ENCODE measurements at regions not wholly inside any gene's neighbourhood (a gene's known extent, or its start where the extent isn't known, plus 50 kb on each side); places are given as distances from the start of the nearest gene placed in this dataset.
A peak's percentile ranks its signal among the peaks of the same experiment; 100 is the strongest.

DNA sequence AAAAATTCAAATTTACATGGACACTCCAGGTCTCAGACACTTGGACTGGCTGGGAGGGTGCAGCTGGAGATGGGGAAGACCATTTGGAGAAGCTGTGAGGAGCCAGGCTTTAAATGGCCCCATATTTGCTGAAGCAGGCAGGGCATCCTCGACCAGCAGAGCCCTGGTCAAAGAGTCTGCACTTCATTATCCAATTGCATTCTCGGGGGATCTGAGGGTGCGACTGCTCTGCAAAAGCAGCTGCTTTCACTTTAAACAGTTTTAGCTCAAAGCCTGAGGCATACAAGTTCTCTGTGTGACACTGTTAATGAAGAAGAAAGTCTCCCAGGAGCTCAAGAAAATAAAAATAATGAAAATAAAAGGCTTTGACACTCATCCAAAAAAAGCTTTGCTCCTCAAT is 98.0 kb upstream of the SLC25A36 start:
- H3K36me3 ChIP-seq (ENCODE audit: insufficient read depth in 1 of 2, low read depth in 1 of 2) = no peaks in the 10 kb centered on the region
- H3K4me3 ChIP-seq = no peak overlapping the region
- peaks cover 0 to 2% (median 0%) of the 10 kb centered on the region in 3 donors for H3K27me3 ChIP-seq (ENCODE audit: insufficient read depth in 3 of 3, low read length in 2 of 3)
- WGBS, 3 donors = 37 to 52% (median 45%) methylated on average over 3 of the region's 3 CpGs
- DNase-seq (no peak), ATAC-seq (no peak)
- no peak overlapping the region for H3K27ac ChIP-seq
- intact Hi-C loops (cut with DNase I) = no loop called here
- no peaks in the 10 kb centered on the region for H3K9me3 ChIP-seq
- no peaks in the 10 kb centered on the region for H3K4me1 ChIP-seq
- TF ChIP-seq, protein P1, sequence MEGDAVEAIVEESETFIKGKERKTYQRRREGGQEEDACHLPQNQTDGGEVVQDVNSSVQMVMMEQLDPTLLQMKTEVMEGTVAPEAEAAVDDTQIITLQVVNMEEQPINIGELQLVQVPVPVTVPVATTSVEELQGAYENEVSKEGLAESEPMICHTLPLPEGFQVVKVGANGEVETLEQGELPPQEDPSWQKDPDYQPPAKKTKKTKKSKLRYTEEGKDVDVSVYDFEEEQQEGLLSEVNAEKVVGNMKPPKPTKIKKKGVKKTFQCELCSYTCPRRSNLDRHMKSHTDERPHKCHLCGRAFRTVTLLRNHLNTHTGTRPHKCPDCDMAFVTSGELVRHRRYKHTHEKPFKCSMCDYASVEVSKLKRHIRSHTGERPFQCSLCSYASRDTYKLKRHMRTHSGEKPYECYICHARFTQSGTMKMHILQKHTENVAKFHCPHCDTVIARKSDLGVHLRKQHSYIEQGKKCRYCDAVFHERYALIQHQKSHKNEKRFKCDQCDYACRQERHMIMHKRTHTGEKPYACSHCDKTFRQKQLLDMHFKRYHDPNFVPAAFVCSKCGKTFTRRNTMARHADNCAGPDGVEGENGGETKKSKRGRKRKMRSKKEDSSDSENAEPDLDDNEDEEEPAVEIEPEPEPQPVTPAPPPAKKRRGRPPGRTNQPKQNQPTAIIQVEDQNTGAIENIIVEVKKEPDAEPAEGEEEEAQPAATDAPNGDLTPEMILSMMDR (IDR thresholded peaks at IDR 0.05) = no peak

DNA sequence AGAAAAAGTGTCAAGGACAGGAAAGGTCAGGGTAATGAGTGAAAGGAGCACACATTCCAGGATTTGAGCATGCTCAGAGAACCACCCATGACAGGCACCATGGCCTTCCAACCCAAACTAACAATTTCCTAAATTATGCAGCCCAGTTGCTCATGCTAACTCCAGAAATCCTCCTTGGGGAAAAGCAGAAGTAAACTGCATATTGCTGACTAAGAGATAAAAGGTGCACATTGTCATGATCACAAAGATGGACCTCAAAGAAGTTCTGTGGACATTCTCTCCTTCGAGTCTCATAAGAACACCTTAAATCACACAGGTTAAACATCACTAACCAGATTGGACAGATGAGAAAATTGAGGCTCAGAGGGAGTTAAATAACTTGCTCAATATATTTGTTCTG is 97.6 kb upstream of the SLC25A36 start:
- TF ChIP-seq, protein P1 (IDR thresholded peaks at IDR 0.05) = no peak
- H3K27ac ChIP-seq = no peak overlapping the region
- no peak for ATAC-seq
- peaks cover 0 to 2% (median 0%) of the 10 kb centered on the region in 3 donors for H3K27me3 ChIP-seq (ENCODE audit: insufficient read depth in 3 of 3, low read length in 2 of 3)
- no peaks in the 10 kb centered on the region for H3K36me3 ChIP-seq (ENCODE audit: insufficient read depth in 1 of 2, low read depth in 1 of 2)
- no peaks in the 10 kb centered on the region for H3K9me3 ChIP-seq
- H3K4me3 ChIP-seq = no peak overlapping the region
- DNase-seq = no peak
- H3K4me1 ChIP-seq = peaks cover under 1% of the 10 kb centered on the region
- WGBS, 3 donors = 72 to 87% (median 83%) methylated on average over 1 of the region's 1 CpG
- intact Hi-C loops (cut with DNase I) = no loop called here

DNA sequence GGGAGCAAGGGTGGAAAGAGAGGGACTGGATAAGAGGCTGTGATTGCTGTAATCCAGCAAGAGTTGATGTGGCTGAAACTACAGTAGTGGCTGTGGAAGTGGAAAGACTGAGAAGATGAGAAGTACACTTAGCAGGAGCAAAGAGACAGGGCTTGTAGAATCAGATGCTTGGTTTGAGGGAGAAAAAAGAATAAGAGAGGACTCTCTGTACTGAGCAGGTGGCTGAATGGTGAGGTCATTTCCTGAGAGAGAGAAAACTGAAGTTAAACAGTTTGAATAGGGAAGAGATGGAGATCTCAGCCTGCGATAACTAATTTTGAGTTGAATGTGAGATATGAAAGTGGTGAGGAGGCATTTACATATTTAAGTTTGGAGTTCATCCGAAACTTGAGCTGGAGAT is 95.8 kb upstream of the SLC25A36 start:
- no peaks in the 10 kb centered on the region for H3K36me3 ChIP-seq (ENCODE audit: insufficient read depth in 1 of 2, low read depth in 1 of 2)
- no peak for DNase-seq
- peaks cover 16% of the 10 kb centered on the region for H3K4me1 ChIP-seq
- intact Hi-C loops (cut with DNase I) = no loop called here
- TF ChIP-seq, protein P1 (IDR thresholded peaks at IDR 0.05) = no peak
- WGBS, 3 donors = 90 to 95% (median 92%) methylated on average over 2 of the region's 2 CpGs
- no peak overlapping the region for H3K4me3 ChIP-seq
- H3K9me3 ChIP-seq = no peaks in the 10 kb centered on the region
- peaks cover 0 to 2% (median 0%) of the 10 kb centered on the region in 3 donors for H3K27me3 ChIP-seq (ENCODE audit: insufficient read depth in 3 of 3, low read length in 2 of 3)
- no peak for ATAC-seq
- no peak overlapping the region for H3K27ac ChIP-seq

DNA sequence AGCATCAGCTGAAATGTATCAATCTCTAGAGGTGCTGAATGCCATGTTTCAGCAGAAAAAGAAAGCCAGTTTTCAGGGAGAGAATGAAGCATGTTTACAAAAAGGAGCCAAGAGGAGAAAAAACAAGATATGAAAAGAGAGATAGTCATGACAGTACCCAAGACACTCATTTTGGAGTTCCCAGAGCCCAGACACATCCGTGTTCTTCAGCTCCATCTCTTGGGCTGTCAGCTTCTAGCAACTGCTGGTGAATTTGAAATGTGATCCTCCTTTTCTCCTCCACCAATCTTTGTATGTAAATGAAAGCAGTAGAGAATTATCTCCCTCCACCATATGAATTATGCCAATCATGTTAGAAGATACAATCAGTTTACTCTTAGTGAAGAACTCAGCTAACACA is 93.0 kb upstream of the SLC25A36 start:
- peaks cover 0 to 2% (median 0%) of the 10 kb centered on the region in 3 donors for H3K27me3 ChIP-seq (ENCODE audit: insufficient read depth in 3 of 3, low read length in 2 of 3)
- DNase-seq = no peak
- no peak overlapping the region for H3K27ac ChIP-seq
- intact Hi-C loops (cut with DNase I) = no loop called here
- H3K4me1 ChIP-seq = peaks cover 16% of the 10 kb centered on the region
- H3K36me3 ChIP-seq (ENCODE audit: insufficient read depth in 1 of 2, low read depth in 1 of 2) = no peaks in the 10 kb centered on the region
- no peak overlapping the region for H3K4me3 ChIP-seq
- no peak for ATAC-seq
- 44 to 68% (median 56%) methylated on average over 1 of the region's 1 CpG for WGBS, 3 donors
- peaks cover 7% of the 10 kb centered on the region for H3K9me3 ChIP-seq
- TF ChIP-seq, protein P1 (IDR thresholded peaks at IDR 0.05) = no peak

DNA sequence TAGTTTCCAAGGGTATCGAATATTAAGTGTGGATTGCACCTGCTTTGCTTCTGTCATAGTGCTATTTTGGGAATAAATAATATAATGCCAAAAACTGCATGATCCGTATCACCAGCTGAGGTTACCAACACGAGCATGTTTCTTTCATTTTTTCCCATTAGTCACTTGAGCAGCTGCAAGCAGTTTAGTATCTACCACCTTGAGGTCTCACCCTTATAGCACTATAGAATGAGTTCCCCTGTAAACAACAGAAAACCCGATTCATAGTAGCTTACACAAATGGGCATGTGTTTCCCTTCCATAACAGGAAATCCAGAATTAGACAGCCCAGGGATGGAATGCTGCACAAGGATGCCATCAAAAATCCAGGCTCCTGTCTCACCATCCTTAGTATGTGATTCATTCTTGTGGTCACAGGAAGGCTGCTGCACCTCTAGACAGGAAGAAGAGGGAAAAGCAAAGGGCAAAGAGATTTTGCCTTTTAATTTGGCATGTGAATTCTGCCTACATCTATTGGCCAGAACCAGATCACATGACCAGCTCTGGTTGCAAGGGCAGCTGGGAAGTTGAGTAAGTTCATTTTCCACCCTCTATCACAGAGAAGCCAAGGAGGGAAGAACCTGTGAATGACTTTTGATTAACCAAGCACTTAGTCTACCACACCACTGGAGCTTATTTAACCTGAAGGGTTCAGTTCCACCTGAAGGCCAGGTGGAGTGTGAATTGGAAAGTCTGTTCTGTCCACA is 91.3 kb upstream of the SLC25A36 start:
- H3K4me3 ChIP-seq = peak overlapping the region; percentile 43
- H3K27me3 ChIP-seq (ENCODE audit: insufficient read depth in 3 of 3, low read length in 2 of 3) = no peaks in the 10 kb centered on the region
- peak overlapping the region; percentile 50 for H3K27ac ChIP-seq
- ATAC-seq (peak in 2 of 4 donors; percentile 67 to 71), DNase-seq (no peak)
- H3K36me3 ChIP-seq (ENCODE audit: insufficient read depth in 1 of 2, low read depth in 1 of 2) = no peaks in the 10 kb centered on the region
- H3K4me1 ChIP-seq = peaks cover 16% of the 10 kb centered on the region
- WGBS, 3 donors = 6 to 12% (median 9%) methylated on average over 4 of the region's 4 CpGs
- TF ChIP-seq, protein P1 (IDR thresholded peaks at IDR 0.05) = no peak
- intact Hi-C loops (cut with DNase I) = no loop called here
- H3K9me3 ChIP-seq = peaks cover 7% of the 10 kb centered on the region
